HG03442 (cell line): ENCODE measurements at regions not wholly inside any gene's neighbourhood (a gene's known extent, or its start where the extent isn't known, plus 50 kb on each side); places are given as distances from the start of the nearest gene placed in this dataset.
"Not testable (repeated sequence)": the region's sequence is repeated elsewhere in the genome, so short reads cannot be mapped to it uniquely, and the experiment has no call there.

Experiments used
- ATAC-seq: cut with Tn5 transposase; IDR thresholded peaks from one replicate; pipeline ENCODE4 v1.9.1; 2021; ENCODE audit warnings: mild to moderate bottlenecking, moderate library complexity; ENCODE audit not compliant: unreplicated experiment

GRCh38 chr10:43922335-43923280 lies 273.9 kb upstream of the ZNF32 start:
- no peak for ATAC-seq

- no peak for ATAC-seq
Observed at GRCh38 chr10:43921881-43922280, 273.2 kb upstream of the ZNF32 start.

- no peak for ATAC-seq
Observed at GRCh38 chr10:43921478-43921877, 272.8 kb upstream of the ZNF32 start.

GRCh38 chr10:43920236-43920758 lies 271.6 kb upstream of the ZNF32 start:
- ATAC-seq: not testable (repeated sequence)

GRCh38 chr10:43913676-43914235 lies 265.1 kb upstream of the ZNF32 start:
- ATAC-seq: no peak

- no peak for ATAC-seq
Observed at GRCh38 chr10:43912469-43912868, 263.8 kb upstream of the ZNF32 start.

- ATAC-seq: no peak
Observed at GRCh38 chr10:43906490-43906889, 257.8 kb upstream of the ZNF32 start.

- ATAC-seq: no peak
Observed at GRCh38 chr10:43905512-43906236, 257.0 kb upstream of the ZNF32 start.

- no peak for ATAC-seq
Observed at GRCh38 chr10:43904844-43905243, 256.2 kb upstream of the ZNF32 start.

- ATAC-seq: no peak
Observed at GRCh38 chr10:43904301-43904700, 255.6 kb upstream of the ZNF32 start.

- no peak for ATAC-seq
Observed at GRCh38 chr10:43903451-43903850, 254.8 kb upstream of the ZNF32 start.

- no peak for ATAC-seq
Observed at GRCh38 chr10:43902842-43903241, 254.2 kb upstream of the ZNF32 start.

- ATAC-seq: no peak
Observed at GRCh38 chr10:43901744-43902504, 253.2 kb upstream of the ZNF32 start.

GRCh38 chr10:43901302-43901701 lies 252.6 kb upstream of the ZNF32 start:
- ATAC-seq: no peak

GRCh38 chr10:43900571-43900970 lies 251.9 kb upstream of the ZNF32 start:
- no peak for ATAC-seq

- ATAC-seq: no peak
Observed at GRCh38 chr10:43899224-43899959, 250.7 kb upstream of the ZNF32 start.

GRCh38 chr10:43898592-43898991 lies 249.9 kb upstream of the ZNF32 start:
- ATAC-seq: no peak

GRCh38 chr10:43897765-43898419 lies 249.2 kb upstream of the ZNF32 start:
- ATAC-seq: no peak

GRCh38 chr10:43892062-43892770 lies 243.5 kb upstream of the ZNF32 start:
- no peak for ATAC-seq
